HL-60/S4 treated with retinoic acid at 250 ng/mL for 4 days and 3 days (cell line): ENCODE measurements at regions not wholly inside any gene's neighbourhood (a gene's known extent, or its start where the extent isn't known, plus 50 kb on each side); places are given as distances from the start of the nearest gene placed in this dataset.

Source experiments
- in situ Hi-C: fragments of 300-500 bp; cut with MboI; formaldehyde crosslinking; loops from 2 replicates; pipeline ENCODE4 v1.7.0; 2022; ENCODE audit warnings: low sequenced_read_pairs

- in situ Hi-C loops = no loop called here
Measured at GRCh38 chr18:1995041-1995612, 576.2 kb downstream of the METTL4 start.

GRCh38 chr18:1998121-1998520 is 573.2 kb downstream of the METTL4 start:
- in situ Hi-C loops = no loop called here

- in situ Hi-C loops = no loop called here
Measured at GRCh38 chr18:1999387-1999786, 571.9 kb downstream of the METTL4 start.

GRCh38 chr18:2002151-2002550 is 569.2 kb downstream of the METTL4 start:
- in situ Hi-C loops = no loop called here

GRCh38 chr18:2002604-2003003 is 568.7 kb downstream of the METTL4 start:
- in situ Hi-C loops = no loop called here

GRCh38 chr18:2009942-2010697 is 561.2 kb downstream of the METTL4 start:
- in situ Hi-C loops = no loop called here

- in situ Hi-C loops = no loop called here
Measured at GRCh38 chr18:2027016-2027415, 544.3 kb downstream of the METTL4 start.

GRCh38 chr18:2027756-2028155 is 543.5 kb downstream of the METTL4 start:
- in situ Hi-C loops = no loop called here

- in situ Hi-C loops = no loop called here
Measured at GRCh38 chr18:2028986-2029385, 542.3 kb downstream of the METTL4 start.

- in situ Hi-C loops = no loop called here
Measured at GRCh38 chr18:2030647-2031046, 540.7 kb downstream of the METTL4 start.

GRCh38 chr18:2032036-2032435 is 539.3 kb downstream of the METTL4 start:
- in situ Hi-C loops = no loop called here

GRCh38 chr18:2035056-2035455 is 536.2 kb downstream of the METTL4 start:
- in situ Hi-C loops = no loop called here

- in situ Hi-C loops = no loop called here
Measured at GRCh38 chr18:2036086-2036485, 535.2 kb downstream of the METTL4 start.

- in situ Hi-C loops = no loop called here
Measured at GRCh38 chr18:2040279-2040678, 531.0 kb downstream of the METTL4 start.

GRCh38 chr18:2049986-2050385 is 521.3 kb downstream of the METTL4 start:
- in situ Hi-C loops = no loop called here

- in situ Hi-C loops = no loop called here
Measured at GRCh38 chr18:2050702-2051201, 520.6 kb downstream of the METTL4 start.

- in situ Hi-C loops = no loop called here
Measured at GRCh38 chr18:2053490-2054089, 517.7 kb downstream of the METTL4 start.

GRCh38 chr18:2059336-2059735 is 512.0 kb downstream of the METTL4 start:
- in situ Hi-C loops = no loop called here

GRCh38 chr18:2060086-2060485 is 511.2 kb downstream of the METTL4 start:
- in situ Hi-C loops = no loop called here

- in situ Hi-C loops = no loop called here
Measured at GRCh38 chr18:2070631-2071030, 500.7 kb downstream of the METTL4 start.

- in situ Hi-C loops = no loop called here
Measured at GRCh38 chr18:2075499-2075898, 495.8 kb downstream of the METTL4 start.

GRCh38 chr18:2082676-2083075 is 488.6 kb downstream of the METTL4 start:
- in situ Hi-C loops = no loop called here
